HEK293 (cell line): ENCODE measurements at regions not wholly inside any gene's neighbourhood (a gene's known extent, or its start where the extent isn't known, plus 50 kb on each side); places are given as distances from the start of the nearest gene placed in this dataset.

Source experiments
- CTCF ChIA-PET: fragments of 350-600 bp; formaldehyde crosslinking; extraction: SDS; loops from one replicate; lab custom pipeline; 2021; ENCODE audit warnings: antibody characterized with exemption; lab: Yijun Ruan, JAX
- POLR2A ChIA-PET: fragments of 300-600 bp; formaldehyde crosslinking; extraction: SDS; loops from one replicate; lab custom pipeline; 2020; ENCODE audit warnings: antibody characterized with exemption, inconsistent platforms; lab: Yijun Ruan, JAX
- H3K27ac ChIP-seq: fragments of 200-500 bp; sonication (Bioruptor generic); 2 replicates; pipeline ENCODE4 v1.5.1; 2014; ENCODE audit warnings: low read depth, low read length, control low read depth, inconsistent platforms; ENCODE audit errors: extremely low read depth
- H3K36me3 ChIP-seq, 2 experiments: fragments of 200-500 bp in 1 of 2; sonication (Bioruptor generic) in 1 of 2; 1 replicate in 1 of 2; 2 replicates in 1 of 2; pipeline ENCODE4 v1.5.1; 2014 to 2017; ENCODE audit warnings: inconsistent platforms in 2 of 2, low read length in 2 of 2; ENCODE audit not compliant: control insufficient read depth in 2 of 2, insufficient read depth in 1 of 2
- H3K4me1 ChIP-seq: fragments of 200-500 bp; sonication (Bioruptor generic); 2 replicates; pipeline ENCODE4 v1.5.1; 2014; ENCODE audit warnings: mild to moderate bottlenecking, low read length, inconsistent platforms; ENCODE audit not compliant: control insufficient read depth, insufficient read depth
- H3K4me3 ChIP-seq: 2 replicates; pipeline ENCODE4 v1.5.1; 2011; ENCODE audit warnings: low read depth, mild to moderate bottlenecking, control low read depth, low read length, moderate library complexity
- H3K9me3 ChIP-seq: fragments of 200-500 bp; sonication (Bioruptor generic); 2 replicates; pipeline ENCODE4 v1.5.1; 2014; ENCODE audit warnings: low read depth, low read length, inconsistent platforms; ENCODE audit not compliant: control insufficient read depth, insufficient read depth
- BCL11A ChIP-seq: fragments of 450-650 bp; formaldehyde crosslinking; IDR thresholded peaks from 2 replicates; pipeline ENCODE4 v1.5.1; 2016; ENCODE audit warnings: low read depth, missing biosample characterization, missing genetic modification characterization
- KLF17 ChIP-seq: fragments of 450-650 bp; formaldehyde crosslinking; IDR thresholded peaks from 2 replicates; pipeline ENCODE4 v1.5.1; 2016; ENCODE audit warnings: missing biosample characterization, missing genetic modification characterization
- OSR2 ChIP-seq: fragments of 450-650 bp; formaldehyde crosslinking; IDR thresholded peaks from 2 replicates; pipeline ENCODE4 v1.5.1; 2016; ENCODE audit warnings: missing biosample characterization, missing genetic modification characterization
- OVOL3 ChIP-seq: fragments of 450-650 bp; formaldehyde crosslinking; IDR thresholded peaks from 2 replicates; pipeline ENCODE4 v1.5.1; 2016; ENCODE audit warnings: missing biosample characterization, missing genetic modification characterization
- YY2 ChIP-seq: fragments of 450-650 bp; formaldehyde crosslinking; IDR thresholded peaks from 2 replicates; pipeline ENCODE4 v1.5.1; 2016; ENCODE audit warnings: missing biosample characterization, missing genetic modification characterization
- ZEB2 ChIP-seq: fragments of 450-650 bp; formaldehyde crosslinking; IDR thresholded peaks from 2 replicates; pipeline ENCODE4 v1.5.1; 2016; ENCODE audit warnings: missing biosample characterization, missing genetic modification characterization
- ZFP41 ChIP-seq: fragments of 450-650 bp; formaldehyde crosslinking; IDR thresholded peaks from 2 replicates; pipeline ENCODE4 v1.5.1; 2016; ENCODE audit warnings: missing biosample characterization, missing genetic modification characterization, borderline replicate concordance
- ZNF138 ChIP-seq: fragments of 450-650 bp; formaldehyde crosslinking; IDR thresholded peaks from 2 replicates; pipeline ENCODE4 v1.5.1; 2016; ENCODE audit warnings: missing biosample characterization, missing genetic modification characterization, borderline replicate concordance
- ZNF202 ChIP-seq: fragments of 450-650 bp; formaldehyde crosslinking; IDR thresholded peaks from 2 replicates; pipeline ENCODE4 v1.5.1; 2016; ENCODE audit warnings: missing biosample characterization, missing genetic modification characterization, borderline replicate concordance
- ZNF24 ChIP-seq: fragments of 450-650 bp; formaldehyde crosslinking; IDR thresholded peaks from 2 replicates; pipeline ENCODE4 v1.5.1; 2016; ENCODE audit warnings: missing biosample characterization, missing genetic modification characterization
- ZNF350 ChIP-seq: fragments of 450-650 bp; formaldehyde crosslinking; IDR thresholded peaks from 2 replicates; pipeline ENCODE4 v1.5.0; 2017; ENCODE audit warnings: missing biosample characterization, mild to moderate bottlenecking, missing genetic modification characterization
- ZNF529 ChIP-seq: fragments of 450-650 bp; formaldehyde crosslinking; IDR thresholded peaks from 2 replicates; pipeline ENCODE4 v1.5.1; 2017; ENCODE audit warnings: missing genetic modification characterization, missing biosample characterization; ENCODE audit not compliant: insufficient replicate concordance
- ZNF549 ChIP-seq: fragments of 450-650 bp; IDR thresholded peaks from 2 replicates; pipeline ENCODE4 v1.5.1; 2018; ENCODE audit warnings: missing biosample characterization, missing genetic modification characterization, mild to moderate bottlenecking, inconsistent platforms, moderate library complexity
- ZNF610 ChIP-seq: fragments of 450-650 bp; formaldehyde crosslinking; IDR thresholded peaks from 2 replicates; pipeline ENCODE4 v1.5.1; 2016; ENCODE audit warnings: missing biosample characterization, missing genetic modification characterization, borderline replicate concordance
- ZNF623 ChIP-seq: fragments of 450-650 bp; formaldehyde crosslinking; IDR thresholded peaks from 2 replicates; pipeline ENCODE4 v1.5.1; 2016; ENCODE audit warnings: missing biosample characterization, missing genetic modification characterization
- ZNF658 ChIP-seq: fragments of 450-650 bp; formaldehyde crosslinking; IDR thresholded peaks from 2 replicates; pipeline ENCODE4; 2016; ENCODE audit warnings: missing biosample characterization, missing genetic modification characterization
- ZNF76 ChIP-seq: fragments of 450-650 bp; formaldehyde crosslinking; IDR thresholded peaks from 2 replicates; pipeline ENCODE4; 2016; ENCODE audit warnings: low read depth, missing biosample characterization, missing genetic modification characterization, borderline replicate concordance
- ZNF792 ChIP-seq: fragments of 450-650 bp; formaldehyde crosslinking; IDR thresholded peaks from 2 replicates; pipeline ENCODE4 v1.5.1; 2016; ENCODE audit warnings: missing biosample characterization, missing genetic modification characterization
- ZNF830 ChIP-seq: fragments of 450-650 bp; IDR thresholded peaks from 2 replicates; pipeline ENCODE4 v1.5.0; 2018; ENCODE audit warnings: missing biosample characterization, missing genetic modification characterization, low read depth, mild to moderate bottlenecking, moderate library complexity
- ZSCAN4 ChIP-seq: fragments of 450-650 bp; formaldehyde crosslinking; IDR thresholded peaks from 2 replicates; pipeline ENCODE4 v1.5.1; 2017; ENCODE audit warnings: missing biosample characterization, missing genetic modification characterization
- TF ChIP-seq, protein P1 (sequence below): fragments of 450-650 bp; formaldehyde crosslinking; conservative IDR thresholded peaks from 2 replicates; pipeline ENCODE4 v1.5.1; 2016; ENCODE audit warnings: low read depth, missing biosample characterization, missing genetic modification characterization

DNA sequence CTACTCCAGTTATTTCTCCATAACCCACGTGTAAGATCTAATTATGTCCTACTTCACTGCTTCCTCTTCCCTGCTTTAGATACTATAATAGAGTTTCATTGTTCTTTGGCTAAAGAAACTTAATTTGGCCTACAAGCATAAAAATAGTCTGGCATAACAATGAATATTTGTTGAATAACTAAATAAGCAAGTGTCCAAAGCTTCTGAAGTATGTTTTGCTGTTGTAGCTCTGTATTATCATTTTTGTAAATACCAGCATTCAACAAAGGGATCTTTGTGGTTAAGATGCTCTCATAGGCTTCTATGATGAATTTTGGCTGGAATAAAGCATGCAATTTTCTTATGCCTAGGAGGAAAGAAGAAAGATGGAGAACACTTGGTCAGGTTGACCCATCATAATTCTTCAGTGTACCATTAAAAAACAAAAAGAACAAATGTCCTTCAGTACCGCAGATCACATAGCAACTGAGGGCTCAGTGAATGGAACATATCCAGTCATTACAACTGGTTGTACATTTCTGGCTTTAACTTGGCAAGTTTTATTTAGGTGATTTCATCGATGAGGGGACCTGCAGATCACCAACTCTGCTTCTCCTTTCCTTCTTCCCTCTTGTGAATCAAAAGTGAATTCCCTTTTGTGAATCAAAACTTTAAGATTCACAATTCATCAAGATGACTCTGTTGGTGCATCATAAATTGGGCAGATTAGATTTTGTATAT lies 465.9 kb upstream of the TGFBR2 start:
- no peak overlapping the region for H3K27ac ChIP-seq
- TF ChIP-seq KLF17 (no peak), ZNF610 (tag by site-specific recombination) (no peak), ZNF529 (tag by site-specific recombination) (no peak), ZNF792 (tag by site-specific recombination) (no peak), ZNF138 (tag by site-specific recombination) (no peak), ZNF202 (tag by site-specific recombination) (no peak), ZNF549 (tag by site-specific recombination) (no peak), ZNF658 (tag by site-specific recombination) (no peak), YY2 (tag by site-specific recombination) (no peak), BCL11A (tag by site-specific recombination) (no peak)
- TF ChIP-seq, protein P1, sequence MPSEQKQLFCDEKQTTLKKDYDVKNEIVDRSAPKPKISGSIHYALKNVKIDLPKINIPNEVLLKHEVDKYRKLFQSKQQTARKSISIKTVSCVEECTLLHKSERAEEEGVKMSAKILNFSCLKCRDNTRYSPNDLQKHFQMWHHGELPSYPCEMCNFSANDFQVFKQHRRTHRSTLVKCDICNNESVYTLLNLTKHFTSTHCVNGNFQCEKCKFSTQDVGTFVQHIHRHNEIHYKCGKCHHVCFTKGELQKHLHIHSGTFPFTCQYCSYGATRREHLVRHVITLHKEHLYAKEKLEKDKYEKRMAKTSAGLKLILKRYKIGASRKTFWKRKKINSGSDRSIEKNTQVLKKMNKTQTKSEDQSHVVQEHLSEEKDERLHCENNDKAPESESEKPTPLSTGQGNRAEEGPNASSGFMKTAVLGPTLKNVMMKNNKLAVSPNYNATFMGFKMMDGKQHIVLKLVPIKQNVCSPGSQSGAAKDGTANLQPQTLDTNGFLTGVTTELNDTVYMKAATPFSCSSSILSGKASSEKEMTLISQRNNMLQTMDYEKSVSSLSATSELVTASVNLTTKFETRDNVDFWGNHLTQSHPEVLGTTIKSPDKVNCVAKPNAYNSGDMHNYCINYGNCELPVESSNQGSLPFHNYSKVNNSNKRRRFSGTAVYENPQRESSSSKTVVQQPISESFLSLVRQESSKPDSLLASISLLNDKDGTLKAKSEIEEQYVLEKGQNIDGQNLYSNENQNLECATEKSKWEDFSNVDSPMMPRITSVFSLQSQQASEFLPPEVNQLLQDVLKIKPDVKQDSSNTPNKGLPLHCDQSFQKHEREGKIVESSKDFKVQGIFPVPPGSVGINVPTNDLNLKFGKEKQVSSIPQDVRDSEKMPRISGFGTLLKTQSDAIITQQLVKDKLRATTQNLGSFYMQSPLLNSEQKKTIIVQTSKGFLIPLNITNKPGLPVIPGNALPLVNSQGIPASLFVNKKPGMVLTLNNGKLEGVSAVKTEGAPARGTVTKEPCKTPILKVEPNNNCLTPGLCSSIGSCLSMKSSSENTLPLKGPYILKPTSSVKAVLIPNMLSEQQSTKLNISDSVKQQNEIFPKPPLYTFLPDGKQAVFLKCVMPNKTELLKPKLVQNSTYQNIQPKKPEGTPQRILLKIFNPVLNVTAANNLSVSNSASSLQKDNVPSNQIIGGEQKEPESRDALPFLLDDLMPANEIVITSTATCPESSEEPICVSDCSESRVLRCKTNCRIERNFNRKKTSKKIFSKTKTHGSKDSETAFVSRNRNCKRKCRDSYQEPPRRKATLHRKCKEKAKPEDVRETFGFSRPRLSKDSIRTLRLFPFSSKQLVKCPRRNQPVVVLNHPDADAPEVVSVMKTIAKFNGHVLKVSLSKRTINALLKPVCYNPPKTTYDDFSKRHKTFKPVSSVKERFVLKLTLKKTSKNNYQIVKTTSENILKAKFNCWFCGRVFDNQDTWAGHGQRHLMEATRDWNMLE (tag by site-specific recombination), result no peak
- no peak overlapping the region for H3K4me3 ChIP-seq
- no peaks in the 10 kb centered on the region for H3K9me3 ChIP-seq
- H3K4me1 ChIP-seq, result no peaks in the 10 kb centered on the region
- POLR2A ChIA-PET, result no interaction called here
- CTCF ChIA-PET, result no interaction called here
- H3K36me3 ChIP-seq, result no peaks in the 10 kb centered on the region

GRCh38 chr3:30141178-30141581 lies 465.2 kb upstream of the TGFBR2 start:
- Histone ChIP-seq H3K27ac (no peak overlapping the region), H3K9me3 (no peaks in the 10 kb centered on the region), H3K4me1 (no peaks in the 10 kb centered on the region), H3K4me3 (no peak overlapping the region), H3K36me3 (no peaks in the 10 kb centered on the region)
- ChIA-PET CTCF (no interaction called here), POLR2A (no interaction called here)
- TF ChIP-seq ZNF76 (tag by site-specific recombination) (no peak), ZNF24 (no peak), ZNF830 (tag by site-specific recombination) (no peak), ZSCAN4 (tag by site-specific recombination) (no peak), ZFP41 (no peak), ZNF350 (tag by site-specific recombination) (no peak), ZNF623 (no peak), ZEB2 (tag by site-specific recombination) (no peak), KLF17 (no peak), OVOL3 (tag by site-specific recombination) (no peak), OSR2 (tag by site-specific recombination) (no peak)
- TF ChIP-seq, protein P1 (tag by site-specific recombination), result no peak
